ENCODE measurements at regions not wholly inside any gene's neighbourhood (a gene's known extent, or its start where the extent isn't known, plus 50 kb on each side); places are given as distances from the start of the nearest gene placed in this dataset.
A peak's percentile ranks its signal among the peaks of the same experiment; 100 is the strongest.
"Not testable (repeated sequence)": the region's sequence is repeated elsewhere in the genome, so short reads cannot be mapped to it uniquely, and the experiment has no call there.

GRCh38 chr14:38040411-38040810 is 167.3 kb upstream of the SSTR1 start:
- no peak for DNase-seq (ENCODE audit: low read depth in 3 of 3, low spot score in 2 of 3)

DNA sequence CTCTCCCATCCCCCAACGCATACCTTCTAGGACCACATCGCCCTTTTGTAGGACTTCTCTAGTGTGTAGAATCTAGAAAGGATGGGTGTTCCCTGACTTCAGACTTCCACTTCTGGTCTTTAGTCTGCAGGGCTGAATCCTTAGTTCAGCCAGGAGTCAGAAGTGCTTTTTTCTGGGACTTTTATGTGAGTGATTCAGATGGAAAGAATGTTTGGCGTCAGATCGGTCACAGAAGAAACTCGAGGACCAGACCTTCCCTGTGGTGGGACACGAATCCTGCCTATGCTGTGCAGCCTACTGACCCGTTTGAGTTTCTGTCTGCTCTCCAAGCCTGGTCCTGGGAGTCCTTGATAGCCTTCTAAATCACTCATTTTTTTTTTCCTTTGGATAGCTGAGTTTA is 165.4 kb upstream of the SSTR1 start:
- peak in 1 of 3 donors; percentile 16 for DNase-seq (ENCODE audit: low read depth in 3 of 3, low spot score in 2 of 3)

GRCh38 chr14:38044710-38045109 is 163.0 kb upstream of the SSTR1 start:
- no peak for DNase-seq (ENCODE audit: low read depth in 3 of 3, low spot score in 2 of 3)

DNA sequence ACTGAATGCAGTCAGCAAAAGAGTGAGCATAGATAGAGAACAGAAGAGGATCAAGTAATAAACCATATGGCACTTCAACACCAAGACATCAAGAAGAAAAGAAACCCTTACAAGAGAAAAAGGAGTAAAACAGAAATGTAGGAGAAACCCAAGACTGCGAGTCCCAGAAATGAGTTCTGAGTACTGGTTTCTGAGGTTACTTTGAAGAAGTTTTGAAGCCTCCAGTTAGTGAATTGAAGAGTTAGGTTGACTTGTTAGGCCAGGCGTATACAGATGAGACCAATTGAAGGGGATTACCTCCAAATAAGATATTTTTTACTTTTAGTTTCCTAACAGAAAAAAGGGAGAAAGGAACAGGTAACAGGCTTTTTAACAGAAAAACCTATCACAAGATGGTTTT is 162.2 kb upstream of the SSTR1 start:
- DNase-seq (ENCODE audit: low read depth in 3 of 3, low spot score in 2 of 3): no peak

- DNase-seq (ENCODE audit: low read depth in 3 of 3, low spot score in 2 of 3): no peak
Observed at GRCh38 chr14:38046160-38046559, 161.5 kb upstream of the SSTR1 start.

DNA sequence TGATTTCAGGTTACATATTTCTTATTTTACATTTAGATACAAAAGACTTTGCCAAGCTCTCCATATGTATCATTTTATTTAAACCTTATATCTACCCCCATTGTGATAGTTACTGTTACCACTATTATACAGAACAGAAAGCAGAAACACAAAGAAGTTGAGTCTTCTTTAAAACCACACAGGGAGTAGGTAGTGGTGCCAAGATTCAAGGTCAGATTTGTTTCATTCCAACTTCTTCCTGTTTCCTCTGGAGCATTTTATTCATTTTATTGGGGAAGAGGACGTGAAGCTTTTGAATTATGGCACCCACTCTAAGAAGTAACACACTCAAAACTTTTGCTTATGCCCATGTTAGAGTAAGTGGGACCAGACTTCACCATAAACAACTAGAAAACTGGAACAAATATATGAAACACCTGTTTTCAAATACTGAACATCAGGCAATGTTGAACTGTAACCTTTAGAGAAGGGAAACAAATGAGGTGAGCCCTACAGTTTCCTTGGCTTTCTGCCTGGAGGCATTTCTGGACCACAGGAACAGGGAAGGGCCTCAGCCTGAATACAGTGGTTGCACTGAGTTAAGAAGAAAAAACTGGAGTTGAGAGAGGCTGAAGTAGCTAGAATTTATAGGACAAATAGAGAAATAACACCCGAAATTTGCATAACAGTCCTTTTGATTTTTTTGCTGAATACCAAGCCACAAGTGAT is 160.4 kb upstream of the SSTR1 start:
- no peak for DNase-seq (ENCODE audit: low read depth in 3 of 3, low spot score in 2 of 3)

- DNase-seq (ENCODE audit: low read depth in 3 of 3, low spot score in 2 of 3): no peak
Observed at GRCh38 chr14:38053666-38054065, 154.0 kb upstream of the SSTR1 start.

GRCh38 chr14:38056270-38056669 is 151.4 kb upstream of the SSTR1 start:
- no peak for DNase-seq (ENCODE audit: low read depth in 3 of 3, low spot score in 2 of 3)

GRCh38 chr14:38062223-38062622 is 145.5 kb upstream of the SSTR1 start:
- DNase-seq (ENCODE audit: low read depth in 3 of 3, low spot score in 2 of 3): not testable (repeated sequence)

DNA sequence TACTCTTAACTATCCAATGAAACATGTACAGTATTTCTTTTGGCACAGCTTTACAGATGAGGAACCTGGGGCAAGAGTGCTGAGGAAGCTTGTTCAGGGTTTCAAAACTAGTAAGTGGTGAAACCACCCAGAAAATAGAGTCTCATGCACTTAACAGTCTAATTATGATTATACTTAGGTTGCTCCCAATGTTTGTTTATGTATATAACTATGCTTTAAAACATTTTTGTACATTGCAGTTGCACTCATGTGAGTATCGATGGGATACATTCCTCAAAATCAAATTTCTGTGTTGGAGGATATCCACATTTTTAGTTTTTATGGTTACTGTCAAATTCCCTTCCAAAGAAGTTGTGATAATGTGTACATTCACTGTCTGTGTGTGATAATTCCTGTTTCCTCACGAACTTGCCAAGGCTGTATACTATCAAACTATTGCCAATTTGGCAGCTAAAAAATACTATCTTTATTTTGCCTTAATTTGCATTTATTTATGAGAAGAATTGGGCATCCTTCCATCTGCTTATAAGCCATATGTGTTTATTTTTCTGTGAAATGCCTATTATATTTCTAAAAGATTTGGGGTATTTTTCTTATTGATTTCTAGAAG is 143.9 kb upstream of the SSTR1 start:
- no peak for DNase-seq (ENCODE audit: low read depth in 3 of 3, low spot score in 2 of 3)

DNA sequence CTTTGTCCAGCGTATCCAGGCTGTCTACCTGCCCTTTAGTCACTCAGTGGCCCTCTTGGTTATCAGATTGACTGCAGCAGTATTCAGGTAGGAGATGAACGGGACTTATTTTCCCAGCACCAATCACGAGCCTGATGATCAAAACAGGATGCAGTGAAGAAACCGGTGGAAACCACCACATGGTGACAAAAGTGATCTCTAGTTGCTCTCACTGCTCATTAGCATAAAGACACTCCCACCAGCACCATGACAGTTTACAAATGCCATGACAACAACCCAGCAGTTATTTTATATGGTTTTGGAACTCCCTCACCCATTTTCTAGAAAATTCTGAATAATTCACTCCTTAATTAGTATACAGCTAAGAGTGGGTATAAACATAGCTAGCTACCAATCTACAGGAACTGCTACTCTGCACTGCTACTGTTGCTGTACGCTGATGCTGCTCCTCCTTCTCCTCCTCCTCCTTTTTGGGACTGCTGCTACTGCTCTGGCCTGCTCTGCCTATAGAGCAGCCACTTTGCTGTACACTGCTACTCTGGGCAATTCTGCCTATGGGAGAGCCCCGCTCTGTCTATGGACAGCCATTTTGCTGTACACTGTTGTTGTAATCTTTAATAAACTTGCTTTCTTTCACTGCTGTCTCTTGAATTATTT is 142.5 kb upstream of the SSTR1 start:
- no peak for DNase-seq (ENCODE audit: low read depth in 3 of 3, low spot score in 2 of 3)

GRCh38 chr14:38070061-38070588 is 137.6 kb upstream of the SSTR1 start:
- no peak for DNase-seq (ENCODE audit: low read depth in 3 of 3, low spot score in 2 of 3)

- DNase-seq (ENCODE audit: low read depth in 3 of 3, low spot score in 2 of 3): no peak
Observed at GRCh38 chr14:38073641-38074040, 134.1 kb upstream of the SSTR1 start.

- DNase-seq (ENCODE audit: low read depth in 3 of 3, low spot score in 2 of 3): no peak
Observed at GRCh38 chr14:38074081-38074480, 133.6 kb upstream of the SSTR1 start.

DNA sequence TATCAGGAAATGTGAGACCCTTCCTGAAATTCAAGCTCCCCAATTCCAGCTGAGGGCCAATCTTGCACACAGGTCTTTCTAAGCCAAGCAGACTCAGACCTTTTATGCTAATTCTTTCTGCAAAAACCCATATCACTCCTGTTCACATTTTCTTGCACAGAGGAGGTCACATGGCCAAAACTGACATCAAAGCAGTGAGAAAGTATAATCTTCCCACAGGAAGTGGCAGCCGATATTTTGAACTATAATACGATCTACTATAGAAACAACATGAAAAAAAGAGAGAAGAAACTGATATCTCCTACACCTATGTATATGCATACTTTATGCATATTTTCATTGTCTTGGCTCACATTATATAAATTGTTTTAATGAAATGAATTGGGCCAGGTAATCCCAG is 132.9 kb upstream of the SSTR1 start:
- DNase-seq (ENCODE audit: low read depth in 3 of 3, low spot score in 2 of 3): no peak

DNA sequence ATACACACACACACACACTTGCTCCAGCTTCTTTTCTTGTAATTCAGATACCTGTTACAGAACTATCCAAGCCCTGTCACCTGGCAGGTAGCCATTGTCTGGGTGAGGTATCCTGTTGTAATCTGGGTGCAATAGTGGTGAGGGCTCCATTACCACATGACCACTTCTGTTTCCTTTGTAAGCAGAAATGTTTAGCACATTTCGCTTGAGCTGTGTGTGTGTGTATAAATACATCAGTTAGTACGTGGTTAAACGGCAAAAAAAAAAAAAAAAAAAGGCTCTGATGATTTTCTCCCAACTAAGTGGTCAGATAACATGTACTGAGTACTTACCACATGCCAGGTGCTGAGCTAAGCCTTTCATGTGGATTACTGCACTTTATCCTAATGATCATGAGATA is 129.3 kb upstream of the SSTR1 start:
- no peak for DNase-seq (ENCODE audit: low read depth in 3 of 3, low spot score in 2 of 3)

DNA sequence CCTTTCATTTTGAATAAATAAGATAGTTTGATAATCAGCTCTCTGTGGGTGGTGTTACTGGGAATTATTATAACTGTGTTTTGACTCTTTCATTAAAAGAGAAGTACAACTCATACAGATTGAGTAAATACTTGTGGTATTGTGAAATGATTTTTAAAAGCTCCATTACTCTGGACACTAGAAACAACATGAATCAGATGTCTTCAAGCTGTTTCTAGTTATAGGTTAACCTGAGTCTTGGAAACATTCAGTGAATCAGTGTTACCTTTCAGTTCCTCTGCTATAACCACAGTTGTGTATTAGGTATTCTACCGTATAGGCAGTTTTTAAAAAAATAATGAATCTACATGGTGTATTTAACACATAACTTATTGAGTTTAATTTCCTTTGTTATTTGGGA is 128.4 kb upstream of the SSTR1 start:
- DNase-seq (ENCODE audit: low read depth in 3 of 3, low spot score in 2 of 3): no peak

DNA sequence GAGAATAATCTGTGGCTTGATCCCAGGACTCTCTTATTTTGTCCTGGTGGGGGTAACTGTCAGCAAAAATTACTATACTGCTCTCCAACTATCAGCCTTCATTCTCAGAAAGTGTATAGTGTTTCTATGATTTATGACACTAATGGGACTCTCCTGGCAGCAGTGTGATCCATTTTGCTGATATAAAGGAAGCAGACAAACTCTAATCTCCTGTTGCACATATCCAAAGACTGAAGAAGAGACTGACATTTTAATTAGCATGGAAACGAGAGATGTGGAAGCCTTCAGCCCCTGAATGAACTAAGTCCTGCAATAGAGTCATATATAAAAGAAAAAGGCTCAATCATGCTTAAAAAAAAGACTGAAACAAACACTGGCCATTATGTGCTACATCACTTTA is 127.8 kb upstream of the SSTR1 start:
- no peak for DNase-seq (ENCODE audit: low read depth in 3 of 3, low spot score in 2 of 3)

DNA sequence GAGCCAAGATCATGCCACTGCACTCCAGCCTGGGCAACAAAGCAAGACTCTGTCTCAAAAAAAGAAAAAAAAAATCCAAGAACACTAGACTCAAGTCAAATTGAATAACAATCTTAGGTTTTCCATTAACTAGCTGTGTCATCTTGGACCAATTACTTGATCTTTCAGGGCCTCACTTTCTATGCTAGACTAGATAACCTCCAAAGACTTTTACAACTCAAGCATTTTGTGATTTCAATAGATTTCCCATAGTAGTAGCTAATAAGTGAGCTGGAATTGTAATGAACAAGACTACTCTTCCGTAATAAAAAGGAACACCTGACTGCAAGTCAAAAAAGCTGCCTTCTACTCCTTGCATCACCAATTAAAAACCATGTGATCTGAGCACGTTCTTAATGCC is 127.0 kb upstream of the SSTR1 start:
- DNase-seq (ENCODE audit: low read depth in 3 of 3, low spot score in 2 of 3): no peak

GRCh38 chr14:38083039-38083438 is 124.7 kb upstream of the SSTR1 start:
- no peak for DNase-seq (ENCODE audit: low read depth in 3 of 3, low spot score in 2 of 3)

GRCh38 chr14:38089123-38089522 is 118.6 kb upstream of the SSTR1 start:
- no peak for DNase-seq (ENCODE audit: low read depth in 3 of 3, low spot score in 2 of 3)

GRCh38 chr14:38090506-38090905 is 117.2 kb upstream of the SSTR1 start:
- no peak for DNase-seq (ENCODE audit: low read depth in 3 of 3, low spot score in 2 of 3)

Data from right renal cortex interstitium (tissue), 3 donors.